Neural progenitor cell (in vitro differentiated cells): ENCODE measurements at regions not wholly inside any gene's neighbourhood (a gene's known extent, or its start where the extent isn't known, plus 50 kb on each side); places are given as distances from the start of the nearest gene placed in this dataset.

Experiments used
- EZH2 ChIP-seq: fragments of 200-600 bp; sonication (generic); IDR thresholded peaks from 2 replicates; pipeline ENCODE4 v1.6.1; 2017; ENCODE audit warnings: antibody characterized with exemption, mild to moderate bottlenecking, moderate library complexity
- EZH2phosphoT487 ChIP-seq: fragments of 200-600 bp; sonication (generic); IDR thresholded peaks from 2 replicates; pipeline ENCODE4 v1.6.1; 2017; ENCODE audit warnings: antibody characterized with exemption
- TF ChIP-seq, protein P1 (sequence below): fragments of 200-600 bp; sonication (generic); IDR thresholded peaks from 2 replicates; pipeline ENCODE4 v1.5.1; 2017; ENCODE audit warnings: antibody characterized with exemption, mild to moderate bottlenecking

DNA sequence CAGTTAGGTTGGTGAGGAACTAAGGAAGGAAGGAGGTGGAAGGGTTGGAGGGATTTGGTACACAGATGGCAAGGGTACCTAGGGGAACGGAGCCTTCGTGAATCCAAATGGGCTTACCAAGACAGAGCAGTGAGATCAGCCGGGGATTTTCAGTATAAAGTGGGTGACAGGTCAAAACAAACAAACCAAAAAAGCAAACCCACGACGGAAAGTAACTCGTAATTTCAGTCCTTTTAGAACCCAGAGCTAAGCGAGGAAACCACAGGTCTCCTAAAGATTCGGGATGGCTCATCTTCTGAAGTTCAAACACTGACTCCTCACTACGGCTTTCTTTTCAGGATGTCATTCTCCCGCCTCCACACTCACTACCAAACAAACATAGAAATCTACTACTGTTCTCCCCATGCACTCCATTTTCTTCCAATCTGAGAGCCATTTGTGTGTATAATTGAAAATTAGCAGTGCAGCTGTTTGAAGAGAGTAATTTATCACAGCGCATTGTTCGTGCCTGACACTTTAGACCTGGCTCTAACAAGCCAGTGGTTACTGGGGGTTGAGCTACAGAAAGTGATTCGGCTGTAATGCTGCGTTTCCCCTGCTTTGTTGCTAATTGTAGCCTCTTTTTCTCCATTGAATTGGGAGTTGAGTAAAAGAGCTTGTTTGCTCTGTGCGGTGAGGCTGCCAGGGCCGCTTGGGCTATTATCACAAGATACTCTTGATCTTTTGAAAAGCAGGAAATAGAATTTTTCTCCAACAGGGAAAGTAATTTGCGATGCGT lies 64.7 kb upstream of the CCDC39 start:
- peak; percentile 49 for TF ChIP-seq EZH2phosphoT487
- TF ChIP-seq, protein P1, sequence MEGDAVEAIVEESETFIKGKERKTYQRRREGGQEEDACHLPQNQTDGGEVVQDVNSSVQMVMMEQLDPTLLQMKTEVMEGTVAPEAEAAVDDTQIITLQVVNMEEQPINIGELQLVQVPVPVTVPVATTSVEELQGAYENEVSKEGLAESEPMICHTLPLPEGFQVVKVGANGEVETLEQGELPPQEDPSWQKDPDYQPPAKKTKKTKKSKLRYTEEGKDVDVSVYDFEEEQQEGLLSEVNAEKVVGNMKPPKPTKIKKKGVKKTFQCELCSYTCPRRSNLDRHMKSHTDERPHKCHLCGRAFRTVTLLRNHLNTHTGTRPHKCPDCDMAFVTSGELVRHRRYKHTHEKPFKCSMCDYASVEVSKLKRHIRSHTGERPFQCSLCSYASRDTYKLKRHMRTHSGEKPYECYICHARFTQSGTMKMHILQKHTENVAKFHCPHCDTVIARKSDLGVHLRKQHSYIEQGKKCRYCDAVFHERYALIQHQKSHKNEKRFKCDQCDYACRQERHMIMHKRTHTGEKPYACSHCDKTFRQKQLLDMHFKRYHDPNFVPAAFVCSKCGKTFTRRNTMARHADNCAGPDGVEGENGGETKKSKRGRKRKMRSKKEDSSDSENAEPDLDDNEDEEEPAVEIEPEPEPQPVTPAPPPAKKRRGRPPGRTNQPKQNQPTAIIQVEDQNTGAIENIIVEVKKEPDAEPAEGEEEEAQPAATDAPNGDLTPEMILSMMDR: no peak
- TF ChIP-seq EZH2: no peak
